Nephron (organoid): ENCODE measurements at regions not wholly inside any gene's neighbourhood (a gene's known extent, or its start where the extent isn't known, plus 50 kb on each side); places are given as distances from the start of the nearest gene placed in this dataset.

Experiments
- H3K27ac Mint-ChIP-seq, 3 experiments: 2 replicates each; pipeline ENCODE4 v1.8.0; 2020; ENCODE audit warnings: mixed read lengths in 3 of 3, mild to moderate bottlenecking in 2 of 3, moderate library complexity in 1 of 3
- H3K27me3 Mint-ChIP-seq: 2 replicates; pipeline ENCODE4 v1.8.0; 2021; ENCODE audit warnings: low read depth, mild to moderate bottlenecking, moderate library complexity, mixed read lengths
- H3K36me3 Mint-ChIP-seq: 2 replicates; pipeline ENCODE4 v1.8.0; 2020; ENCODE audit warnings: low read depth, mixed read lengths
- H3K4me1 Mint-ChIP-seq: 2 replicates; pipeline ENCODE4 v1.8.0; 2020; ENCODE audit warnings: mixed read lengths
- H3K4me3 Mint-ChIP-seq, 3 experiments: 2 replicates each; pipeline ENCODE4 v1.8.0; 2020; ENCODE audit warnings: mild to moderate bottlenecking in 3 of 3, mixed read lengths in 3 of 3, moderate library complexity in 2 of 3
- H3K9me3 Mint-ChIP-seq: 2 replicates; pipeline ENCODE4 v1.8.0; 2020; ENCODE audit warnings: mixed read lengths
- CTCF ChIP-seq, 3 experiments: fragments of 200-600 bp; sonication (generic); IDR thresholded peaks; one replicate each; pipeline ENCODE4 v1.5.0; 2021; ENCODE audit warnings: antibody characterized with exemption in 3 of 3; ENCODE audit not compliant: unreplicated experiment in 3 of 3

GRCh38 chr21:16974060-16974459 lies 538.8 kb upstream of the CXADR start:
- H3K36me3 Mint-ChIP-seq: no peaks in the 10 kb centered on the region
- peaks cover 3% of the 10 kb centered on the region for H3K9me3 Mint-ChIP-seq
- H3K27me3 Mint-ChIP-seq: no peaks in the 10 kb centered on the region
- no peak for TF ChIP-seq CTCF (IDR thresholded peaks at IDR 0.05; ENCODE audit: unreplicated experiment in 3 of 3)
- H3K4me3 Mint-ChIP-seq: no peak overlapping the region
- H3K4me1 Mint-ChIP-seq: no peaks in the 10 kb centered on the region
- no peak overlapping the region for H3K27ac Mint-ChIP-seq

GRCh38 chr21:16976193-16976592 lies 536.6 kb upstream of the CXADR start:
- H3K27ac Mint-ChIP-seq: no peak overlapping the region

GRCh38 chr21:16978309-16978895 lies 534.4 kb upstream of the CXADR start:
- no peaks in the 10 kb centered on the region for H3K36me3 Mint-ChIP-seq
- no peak overlapping the region for H3K4me3 Mint-ChIP-seq
- no peak overlapping the region for H3K27ac Mint-ChIP-seq
- H3K27me3 Mint-ChIP-seq: no peaks in the 10 kb centered on the region
- TF ChIP-seq CTCF (IDR thresholded peaks at IDR 0.05; ENCODE audit: unreplicated experiment in 3 of 3): no peak
- H3K9me3 Mint-ChIP-seq: peaks cover 3% of the 10 kb centered on the region
- no peaks in the 10 kb centered on the region for H3K4me1 Mint-ChIP-seq

More at GRCh38 chr21:16976193-16976592, 536.6 kb upstream of the CXADR start:
- H3K4me1 Mint-ChIP-seq: no peaks in the 10 kb centered on the region
- no peak for TF ChIP-seq CTCF (IDR thresholded peaks at IDR 0.05; ENCODE audit: unreplicated experiment in 3 of 3)
- peaks cover 3% of the 10 kb centered on the region for H3K9me3 Mint-ChIP-seq
- no peaks in the 10 kb centered on the region for H3K36me3 Mint-ChIP-seq
- no peak overlapping the region for H3K4me3 Mint-ChIP-seq
- H3K27me3 Mint-ChIP-seq: no peaks in the 10 kb centered on the region

- Mint-ChIP-seq H3K27me3 (no peaks in the 10 kb centered on the region), H3K4me1 (no peaks in the 10 kb centered on the region), H3K4me3 (no peak overlapping the region), H3K36me3 (no peaks in the 10 kb centered on the region), H3K9me3 (peaks cover 3% of the 10 kb centered on the region), H3K27ac (no peak overlapping the region)
- no peak for TF ChIP-seq CTCF (IDR thresholded peaks at IDR 0.05; ENCODE audit: unreplicated experiment in 3 of 3)
Observed at GRCh38 chr21:16979574-16979973, 533.3 kb upstream of the CXADR start.

GRCh38 chr21:16983420-16983819 lies 529.4 kb upstream of the CXADR start:
- TF ChIP-seq CTCF (IDR thresholded peaks at IDR 0.05; ENCODE audit: unreplicated experiment in 3 of 3): no peak
- H3K4me3 Mint-ChIP-seq: no peak overlapping the region
- no peak overlapping the region for H3K27ac Mint-ChIP-seq
- H3K9me3 Mint-ChIP-seq: peaks cover 3% of the 10 kb centered on the region
- H3K27me3 Mint-ChIP-seq: no peaks in the 10 kb centered on the region
- no peaks in the 10 kb centered on the region for H3K36me3 Mint-ChIP-seq
- no peaks in the 10 kb centered on the region for H3K4me1 Mint-ChIP-seq

GRCh38 chr21:16992448-16992847 lies 520.4 kb upstream of the CXADR start:
- no peak overlapping the region for H3K4me3 Mint-ChIP-seq
- no peaks in the 10 kb centered on the region for H3K36me3 Mint-ChIP-seq
- no peak overlapping the region for H3K27ac Mint-ChIP-seq
- peaks cover 3% of the 10 kb centered on the region for H3K9me3 Mint-ChIP-seq
- TF ChIP-seq CTCF (IDR thresholded peaks at IDR 0.05; ENCODE audit: unreplicated experiment in 3 of 3): no peak
- no peaks in the 10 kb centered on the region for H3K27me3 Mint-ChIP-seq
- H3K4me1 Mint-ChIP-seq: no peaks in the 10 kb centered on the region
